ENCODE measurements at regions not wholly inside any gene's neighbourhood (a gene's known extent, or its start where the extent isn't known, plus 50 kb on each side); places are given as distances from the start of the nearest gene placed in this dataset.
"Not testable (repeated sequence)": the region's sequence is repeated elsewhere in the genome, so short reads cannot be mapped to it uniquely, and the experiment has no call there.

GRCh38 chr5:153367466-153367865 is 123.0 kb upstream of the GRIA1 start:
- TF ChIP-seq POLR2AphosphoS5 (IDR thresholded peaks at IDR 0.05) (no peak), POLR2A (IDR thresholded peaks at IDR 0.05) (no peak), EP300 (IDR thresholded peaks at IDR 0.05; ENCODE audit: low read depth) (no peak)
- TF ChIP-seq, protein P1, sequence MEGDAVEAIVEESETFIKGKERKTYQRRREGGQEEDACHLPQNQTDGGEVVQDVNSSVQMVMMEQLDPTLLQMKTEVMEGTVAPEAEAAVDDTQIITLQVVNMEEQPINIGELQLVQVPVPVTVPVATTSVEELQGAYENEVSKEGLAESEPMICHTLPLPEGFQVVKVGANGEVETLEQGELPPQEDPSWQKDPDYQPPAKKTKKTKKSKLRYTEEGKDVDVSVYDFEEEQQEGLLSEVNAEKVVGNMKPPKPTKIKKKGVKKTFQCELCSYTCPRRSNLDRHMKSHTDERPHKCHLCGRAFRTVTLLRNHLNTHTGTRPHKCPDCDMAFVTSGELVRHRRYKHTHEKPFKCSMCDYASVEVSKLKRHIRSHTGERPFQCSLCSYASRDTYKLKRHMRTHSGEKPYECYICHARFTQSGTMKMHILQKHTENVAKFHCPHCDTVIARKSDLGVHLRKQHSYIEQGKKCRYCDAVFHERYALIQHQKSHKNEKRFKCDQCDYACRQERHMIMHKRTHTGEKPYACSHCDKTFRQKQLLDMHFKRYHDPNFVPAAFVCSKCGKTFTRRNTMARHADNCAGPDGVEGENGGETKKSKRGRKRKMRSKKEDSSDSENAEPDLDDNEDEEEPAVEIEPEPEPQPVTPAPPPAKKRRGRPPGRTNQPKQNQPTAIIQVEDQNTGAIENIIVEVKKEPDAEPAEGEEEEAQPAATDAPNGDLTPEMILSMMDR (IDR thresholded peaks at IDR 0.05): no peak
- no peak for DNase-seq
- in situ Hi-C loops (cut with MboI; ENCODE audit: low pct_ligation_motif_present in 1 of 4, low pct_unique_long_range_greater_than_20kb in 1 of 4, low sequenced_read_pairs in 3 of 4): no loop called here
- Histone ChIP-seq H3K36me3 (no peaks in the 10 kb centered on the region), H3K4me1 (no peaks in the 10 kb centered on the region), H3K27me3 (no peaks in the 10 kb centered on the region), H3K9me3 (no peaks in the 10 kb centered on the region), H3K27ac (no peak overlapping the region), H3K4me3 (no peak overlapping the region)
- intact Hi-C loops (cut with DNase I; ENCODE audit: low total_unique reads): no loop called here
- 96 to 97% methylated on average over 2 to 3 of the region's 3 CpGs for WGBS, 2 donors (ENCODE audit: low coverage in 1 of 2)

GRCh38 chr5:153372425-153373129 is 117.9 kb upstream of the GRIA1 start:
- intact Hi-C loops (cut with DNase I; ENCODE audit: low total_unique reads) (no loop called here), in situ Hi-C loops (cut with MboI; ENCODE audit: low pct_ligation_motif_present in 1 of 4, low pct_unique_long_range_greater_than_20kb in 1 of 4, low sequenced_read_pairs in 3 of 4) (no loop called here)
- Histone ChIP-seq H3K4me1 (no peaks in the 10 kb centered on the region), H3K27ac (no peak overlapping the region), H3K4me3 (no peak overlapping the region), H3K27me3 (no peaks in the 10 kb centered on the region), H3K9me3 (no peaks in the 10 kb centered on the region), H3K36me3 (no peaks in the 10 kb centered on the region)
- no peak for DNase-seq
- WGBS, 2 donors (ENCODE audit: low coverage in 1 of 2): 48 to 58% methylated on average over 6 of the region's 6 CpGs
- TF ChIP-seq, protein P1 (IDR thresholded peaks at IDR 0.05): no peak
- TF ChIP-seq EP300 (IDR thresholded peaks at IDR 0.05; ENCODE audit: low read depth) (no peak), POLR2A (IDR thresholded peaks at IDR 0.05) (no peak), POLR2AphosphoS5 (IDR thresholded peaks at IDR 0.05) (no peak)

DNA sequence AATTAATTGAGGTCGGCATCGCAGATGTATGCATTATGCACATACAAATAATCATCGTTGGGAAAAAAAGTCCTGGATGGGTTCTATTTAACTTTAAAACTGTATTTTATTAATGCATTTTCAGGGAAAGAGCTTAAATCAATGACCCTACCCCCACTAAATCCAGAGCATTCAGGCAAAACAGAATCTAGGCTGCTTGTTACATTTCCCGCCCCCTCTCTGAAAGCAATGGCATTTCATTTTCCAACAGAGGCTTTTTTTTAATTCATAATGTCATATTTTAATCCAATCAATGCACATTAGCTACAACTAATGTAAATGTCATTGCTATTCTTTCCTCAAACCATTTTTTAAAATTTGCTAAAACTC is 117.4 kb upstream of the GRIA1 start:
- H3K27me3 ChIP-seq: no peaks in the 10 kb centered on the region
- in situ Hi-C loops (cut with MboI; ENCODE audit: low pct_ligation_motif_present in 1 of 4, low pct_unique_long_range_greater_than_20kb in 1 of 4, low sequenced_read_pairs in 3 of 4) (no loop called here), intact Hi-C loops (cut with DNase I; ENCODE audit: low total_unique reads) (no loop called here)
- no peaks in the 10 kb centered on the region for H3K36me3 ChIP-seq
- 80 to 86% methylated on average over 4 of the region's 4 CpGs for WGBS, 2 donors (ENCODE audit: low coverage in 1 of 2)
- no peak for DNase-seq
- TF ChIP-seq EP300 (IDR thresholded peaks at IDR 0.05; ENCODE audit: low read depth) (no peak), POLR2AphosphoS5 (IDR thresholded peaks at IDR 0.05) (no peak), POLR2A (IDR thresholded peaks at IDR 0.05) (no peak)
- TF ChIP-seq, protein P1 (IDR thresholded peaks at IDR 0.05): no peak
- no peaks in the 10 kb centered on the region for H3K9me3 ChIP-seq
- no peak overlapping the region for H3K4me3 ChIP-seq
- H3K27ac ChIP-seq: no peak overlapping the region
- H3K4me1 ChIP-seq: no peaks in the 10 kb centered on the region

DNA sequence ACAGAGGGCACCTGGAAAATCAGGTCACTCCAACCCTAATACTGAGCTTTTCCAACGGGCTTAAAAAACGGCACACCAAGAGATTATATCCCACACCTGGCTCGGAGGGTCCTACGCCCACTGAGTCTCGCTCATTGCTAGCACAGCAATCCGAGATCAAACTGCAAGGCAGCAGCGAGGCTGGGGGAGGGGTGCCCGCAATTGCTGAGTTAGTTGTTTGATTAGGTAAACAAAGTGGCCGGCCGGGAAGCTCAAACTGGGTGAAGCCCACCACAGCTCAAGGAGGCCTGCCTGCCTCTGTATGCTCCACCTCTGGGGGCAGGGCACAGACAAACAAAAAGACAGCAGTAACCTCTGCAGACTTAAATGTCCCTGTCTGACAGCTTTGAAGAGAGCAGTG is 108.8 kb upstream of the GRIA1 start:
- in situ Hi-C loops (cut with MboI; ENCODE audit: low pct_ligation_motif_present in 1 of 4, low pct_unique_long_range_greater_than_20kb in 1 of 4, low sequenced_read_pairs in 3 of 4); H3K27ac ChIP-seq; H3K9me3 ChIP-seq; H3K36me3 ChIP-seq; intact Hi-C loops (cut with DNase I; ENCODE audit: low total_unique reads); H3K4me1 ChIP-seq; DNase-seq; H3K27me3 ChIP-seq; H3K4me3 ChIP-seq: not testable (repeated sequence)
- 92 to 97% methylated on average over 7 to 10 of the region's 10 CpGs for WGBS, 2 donors (ENCODE audit: low coverage in 1 of 2)

GRCh38 chr5:153390569-153390968 is 99.9 kb upstream of the GRIA1 start:
- Histone ChIP-seq H3K27me3 (no peaks in the 10 kb centered on the region), H3K4me1 (no peaks in the 10 kb centered on the region), H3K36me3 (no peaks in the 10 kb centered on the region), H3K4me3 (no peak overlapping the region), H3K27ac (no peak overlapping the region), H3K9me3 (peaks cover 0 to 8% of the 10 kb centered on the region in 2 donors)
- TF ChIP-seq POLR2AphosphoS5 (IDR thresholded peaks at IDR 0.05) (no peak), EP300 (IDR thresholded peaks at IDR 0.05; ENCODE audit: low read depth) (no peak), POLR2A (IDR thresholded peaks at IDR 0.05) (no peak)
- TF ChIP-seq, protein P1 (IDR thresholded peaks at IDR 0.05): no peak
- no peak for DNase-seq
- in situ Hi-C loops (cut with MboI; ENCODE audit: low pct_ligation_motif_present in 1 of 4, low pct_unique_long_range_greater_than_20kb in 1 of 4, low sequenced_read_pairs in 3 of 4): no loop called here
- intact Hi-C loops (cut with DNase I; ENCODE audit: low total_unique reads): no loop called here
